GM12873 (cell line): ENCODE measurements at regions not wholly inside any gene's neighbourhood (a gene's known extent, or its start where the extent isn't known, plus 50 kb on each side); places are given as distances from the start of the nearest gene placed in this dataset.

Experiments
- TF ChIP-seq, protein P1 (sequence below): IDR thresholded peaks from 2 replicates; pipeline ENCODE4 v1.5.1; 2012; ENCODE audit warnings: low read depth, mild to moderate bottlenecking, moderate library complexity, low read length, control low read depth; ENCODE audit not compliant: insufficient read depth; ENCODE audit errors: missing control alignments

DNA sequence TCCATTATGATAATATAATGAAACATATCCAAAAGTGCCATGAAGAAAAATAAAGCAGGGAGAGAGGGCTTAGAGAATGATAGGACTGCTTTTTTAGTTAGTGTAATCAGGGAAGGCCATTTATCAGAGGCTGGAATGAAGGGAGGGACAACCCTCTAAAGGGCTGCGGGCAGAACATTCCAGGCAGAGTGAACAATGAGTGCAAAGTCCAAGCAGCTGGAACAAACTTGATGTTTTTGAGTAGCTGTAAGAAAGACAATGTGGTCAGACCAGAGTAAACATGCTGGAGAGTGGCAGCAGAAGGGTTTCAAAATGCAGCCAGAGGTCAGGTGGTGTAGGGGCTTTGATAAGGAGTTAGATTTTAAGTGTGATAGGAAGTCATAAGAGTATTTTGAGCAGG lies 65.6 kb upstream of the CCDC6 start:
- TF ChIP-seq, protein P1, sequence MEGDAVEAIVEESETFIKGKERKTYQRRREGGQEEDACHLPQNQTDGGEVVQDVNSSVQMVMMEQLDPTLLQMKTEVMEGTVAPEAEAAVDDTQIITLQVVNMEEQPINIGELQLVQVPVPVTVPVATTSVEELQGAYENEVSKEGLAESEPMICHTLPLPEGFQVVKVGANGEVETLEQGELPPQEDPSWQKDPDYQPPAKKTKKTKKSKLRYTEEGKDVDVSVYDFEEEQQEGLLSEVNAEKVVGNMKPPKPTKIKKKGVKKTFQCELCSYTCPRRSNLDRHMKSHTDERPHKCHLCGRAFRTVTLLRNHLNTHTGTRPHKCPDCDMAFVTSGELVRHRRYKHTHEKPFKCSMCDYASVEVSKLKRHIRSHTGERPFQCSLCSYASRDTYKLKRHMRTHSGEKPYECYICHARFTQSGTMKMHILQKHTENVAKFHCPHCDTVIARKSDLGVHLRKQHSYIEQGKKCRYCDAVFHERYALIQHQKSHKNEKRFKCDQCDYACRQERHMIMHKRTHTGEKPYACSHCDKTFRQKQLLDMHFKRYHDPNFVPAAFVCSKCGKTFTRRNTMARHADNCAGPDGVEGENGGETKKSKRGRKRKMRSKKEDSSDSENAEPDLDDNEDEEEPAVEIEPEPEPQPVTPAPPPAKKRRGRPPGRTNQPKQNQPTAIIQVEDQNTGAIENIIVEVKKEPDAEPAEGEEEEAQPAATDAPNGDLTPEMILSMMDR: no peak

DNA sequence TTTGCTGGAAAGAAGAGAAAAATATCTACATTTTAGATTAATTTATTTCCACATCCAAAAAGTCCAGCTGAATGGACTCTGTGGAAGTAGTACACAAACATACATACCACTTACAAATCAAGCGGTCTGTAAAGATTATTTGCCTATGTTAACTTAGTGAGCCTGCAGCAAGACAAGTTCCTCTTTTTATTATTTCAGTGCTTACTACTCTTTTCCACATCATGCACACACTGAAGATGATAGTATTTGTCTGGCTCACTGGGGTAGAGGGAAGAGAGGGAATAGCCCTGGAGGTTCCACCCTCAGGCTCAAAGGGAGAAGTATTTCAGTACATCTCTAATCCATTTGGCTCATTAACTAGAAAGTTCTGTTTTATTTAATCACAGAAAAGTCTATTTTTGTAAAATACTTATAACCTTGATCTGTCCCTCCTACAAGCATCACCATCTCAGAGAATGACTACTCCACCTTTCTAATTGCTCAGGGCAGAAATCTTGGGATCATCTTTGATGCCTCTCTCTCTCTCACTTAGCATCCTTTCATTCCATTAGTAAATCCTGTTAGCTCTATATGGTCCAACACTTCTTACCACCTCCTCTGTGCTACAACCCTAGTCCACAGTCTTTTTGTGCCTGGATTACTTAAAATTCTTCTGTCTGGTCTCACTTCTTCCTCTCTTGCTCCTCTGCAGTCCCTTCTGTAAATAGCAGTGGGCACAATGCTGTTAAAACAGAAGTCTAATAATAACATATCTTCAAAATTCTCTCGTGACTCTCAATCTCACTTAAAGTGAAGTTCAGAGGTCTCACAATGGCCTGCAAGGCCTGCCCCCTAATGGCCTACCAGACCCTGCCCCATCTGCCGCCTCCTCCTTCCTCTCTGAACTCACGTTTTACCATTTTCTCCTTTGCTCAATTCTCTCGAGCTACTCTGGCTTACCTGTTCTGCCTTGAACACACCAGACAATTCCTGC lies 64.3 kb upstream of the CCDC6 start:
- TF ChIP-seq, protein P1: peak; percentile 19

DNA sequence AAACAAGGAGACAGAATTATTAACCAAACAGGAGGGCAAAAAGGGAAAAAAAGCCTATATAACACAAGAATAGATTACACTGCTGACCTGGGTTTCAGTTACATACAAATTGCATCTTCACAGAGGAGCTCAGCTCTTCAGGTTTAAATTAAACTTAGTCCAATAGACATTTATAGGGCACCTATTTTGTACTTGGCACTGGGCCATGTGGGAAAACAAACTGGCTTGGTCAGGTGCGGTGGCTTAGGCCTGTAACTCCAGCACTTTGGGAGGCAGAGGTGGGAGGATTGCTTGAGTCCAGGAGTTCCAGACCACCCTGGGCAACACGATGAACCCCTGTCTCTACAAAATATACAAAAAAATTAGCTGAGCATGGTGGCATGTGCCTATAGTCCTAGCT lies 62.3 kb upstream of the CCDC6 start:
- TF ChIP-seq, protein P1: no peak

DNA sequence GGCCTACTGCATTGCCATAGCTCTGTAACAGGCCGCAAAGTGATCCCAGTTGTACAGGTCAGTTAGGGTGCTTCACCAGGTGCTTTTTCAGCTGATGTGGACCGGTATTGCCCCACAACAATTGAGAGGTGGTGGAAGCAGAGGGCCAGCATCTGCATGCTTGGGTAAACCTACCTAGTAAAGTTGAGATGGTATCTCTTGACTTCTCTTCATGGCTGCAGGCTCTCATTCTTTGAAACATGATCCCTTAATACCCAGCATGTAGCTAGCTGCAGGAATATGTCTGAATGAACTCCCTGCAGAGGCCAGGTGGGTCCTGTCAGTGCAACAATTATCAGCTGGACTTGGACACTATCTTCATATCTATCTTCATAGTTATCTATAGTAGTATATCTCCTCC lies 60.7 kb upstream of the CCDC6 start:
- TF ChIP-seq, protein P1: no peak

DNA sequence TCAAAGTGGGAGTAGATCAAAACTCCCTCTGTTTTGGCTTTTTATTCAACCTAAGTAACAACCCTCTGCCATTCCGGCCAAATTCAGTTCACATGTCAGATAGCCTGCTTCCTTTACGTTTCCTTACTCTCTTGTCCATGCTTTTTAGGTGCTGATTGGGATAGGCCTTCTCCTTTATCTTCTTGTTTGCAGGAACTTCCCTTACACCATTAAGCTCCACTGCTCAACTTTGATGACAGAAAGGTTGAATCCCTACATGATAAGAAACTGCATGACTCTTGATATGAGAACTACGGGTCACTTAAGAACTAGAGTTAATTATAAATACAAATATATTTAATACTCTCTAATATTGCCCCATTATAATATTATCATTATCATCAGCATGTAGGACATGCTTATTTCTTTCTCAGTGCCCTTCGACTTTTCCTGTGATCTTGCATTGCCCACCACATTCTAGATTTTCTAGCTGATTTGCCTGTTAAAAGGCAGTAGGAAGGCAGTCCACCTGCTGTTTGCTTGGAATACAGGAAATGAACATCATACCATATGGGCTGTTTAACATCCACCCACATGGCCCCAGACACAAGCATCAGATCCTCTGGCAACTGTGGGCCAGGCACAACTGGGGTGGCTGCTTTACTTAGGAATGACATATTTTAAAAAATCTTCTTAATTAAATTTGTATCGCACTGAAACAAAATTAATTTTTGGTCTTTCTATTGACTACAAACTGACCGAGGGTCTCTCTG lies 59.7 kb upstream of the CCDC6 start:
- TF ChIP-seq, protein P1: no peak

DNA sequence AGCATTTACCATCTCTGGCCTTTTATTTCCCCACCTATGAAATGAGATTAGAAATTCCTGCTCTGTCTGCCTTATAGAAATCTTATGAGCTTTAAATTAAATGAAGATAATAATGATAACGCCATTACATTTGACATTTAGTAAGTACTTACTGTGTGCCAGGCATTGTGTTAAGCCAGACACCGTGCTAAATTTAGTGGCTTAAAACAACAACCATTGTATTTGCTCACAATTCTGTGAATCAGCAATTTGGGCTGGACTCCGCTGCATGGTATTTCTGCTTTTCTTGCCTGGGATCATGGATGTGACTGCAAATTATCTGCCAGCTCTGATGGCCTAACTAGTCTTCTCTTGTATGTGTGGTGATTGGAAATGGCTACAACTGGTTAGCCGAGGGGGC lies 56.4 kb upstream of the CCDC6 start:
- TF ChIP-seq, protein P1: no peak

DNA sequence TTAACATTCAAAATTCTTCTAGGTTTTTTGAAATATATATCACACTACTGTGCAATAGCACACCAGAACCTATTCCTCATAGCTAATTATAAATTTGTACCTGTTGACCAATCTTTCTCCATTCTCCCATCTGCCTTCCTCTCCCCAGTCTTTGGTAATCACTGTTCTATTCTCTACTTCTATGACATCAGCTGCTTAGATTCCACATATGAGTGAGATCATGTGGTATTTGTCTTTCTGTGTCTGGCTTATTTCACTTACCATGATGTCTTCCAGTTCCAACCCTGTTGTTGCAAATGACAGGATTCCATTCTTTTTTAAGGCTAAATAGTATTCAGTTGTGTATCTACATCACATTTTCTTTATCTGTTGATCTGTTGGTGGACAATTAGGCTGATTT lies 54.4 kb upstream of the CCDC6 start:
- TF ChIP-seq, protein P1: no peak
